Hypothalamus (tissue), 51 donors: ENCODE measurements at regions not wholly inside any gene's neighbourhood (a gene's known extent, or its start where the extent isn't known, plus 50 kb on each side); places are given as distances from the start of the nearest gene placed in this dataset.

Source experiments
- DNase-seq, 51 donors: peaks; one replicate each; lab custom pipeline; 2025; lab: John Stamatoyannopoulos, UW

GRCh38 chr11:27216270-27217149 is 146.5 kb downstream of the CCDC34 start:
- DNase-seq: peak in 2 of 51 donors; percentile 0 to 15

GRCh38 chr11:27215471-27216269 is 147.3 kb downstream of the CCDC34 start:
- no peak for DNase-seq

DNA sequence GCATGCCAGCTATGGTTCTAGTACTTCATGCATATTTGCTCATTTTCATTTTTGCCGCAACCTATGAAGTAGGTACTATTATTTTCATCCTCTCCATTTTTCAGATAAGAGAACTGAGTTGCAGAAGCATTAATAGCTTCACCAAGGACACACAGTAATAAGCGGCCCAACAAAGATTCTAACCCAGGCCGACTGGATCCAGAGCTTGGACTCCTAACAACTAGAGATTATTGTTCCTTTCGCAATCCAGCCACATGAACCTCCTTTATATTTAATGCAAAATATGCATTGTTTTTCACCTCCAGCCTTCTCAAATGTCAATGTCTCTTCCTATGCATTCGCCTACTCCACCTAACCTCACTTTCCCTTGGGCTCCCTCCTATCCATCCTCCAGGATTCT is 148.3 kb downstream of the CCDC34 start:
- DNase-seq: no peak

- DNase-seq: no peak
These were observed 149.8 kb downstream of the CCDC34 start for GRCh38 chr11:27213232-27213660.

- DNase-seq: no peak
These were observed 150.7 kb downstream of the CCDC34 start for GRCh38 chr11:27212248-27212780.

DNA sequence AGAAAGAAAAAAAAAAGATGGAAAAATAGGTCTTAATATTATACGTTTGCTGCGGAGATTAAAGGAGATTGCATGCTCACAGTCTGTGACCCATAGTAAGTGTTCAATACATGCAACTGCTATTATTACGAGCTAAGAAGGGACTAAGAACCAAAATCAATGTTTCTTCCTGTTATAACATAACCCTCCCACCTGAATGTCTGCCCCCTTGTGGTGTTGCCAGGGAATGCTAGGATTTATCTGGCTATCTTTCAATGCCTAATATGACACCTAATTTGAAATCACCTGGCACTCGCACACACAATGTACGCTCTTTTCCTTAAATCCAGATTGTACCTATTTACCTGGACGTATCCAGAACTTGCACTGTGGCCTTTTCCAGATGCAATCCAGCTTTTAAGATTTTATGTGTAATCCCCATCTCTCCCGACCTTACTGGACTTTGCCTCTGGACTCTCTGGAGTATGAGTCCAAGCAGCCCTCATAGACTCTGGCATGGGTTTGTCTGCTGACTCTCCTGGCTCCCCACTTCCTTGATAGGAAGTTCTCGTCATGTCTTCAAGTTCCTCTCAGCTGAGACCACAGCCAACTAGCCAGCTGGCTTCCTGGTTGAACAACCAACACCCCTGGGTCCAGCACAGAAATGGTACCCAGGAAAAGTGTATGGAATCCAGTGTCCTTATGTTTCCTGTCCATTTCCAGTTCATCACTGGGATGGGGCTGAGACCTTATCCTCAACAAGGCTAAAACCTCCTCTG is 151.5 kb downstream of the CCDC34 start:
- DNase-seq: no peak

GRCh38 chr11:27210531-27210930 is 152.5 kb downstream of the CCDC34 start:
- DNase-seq: no peak

DNA sequence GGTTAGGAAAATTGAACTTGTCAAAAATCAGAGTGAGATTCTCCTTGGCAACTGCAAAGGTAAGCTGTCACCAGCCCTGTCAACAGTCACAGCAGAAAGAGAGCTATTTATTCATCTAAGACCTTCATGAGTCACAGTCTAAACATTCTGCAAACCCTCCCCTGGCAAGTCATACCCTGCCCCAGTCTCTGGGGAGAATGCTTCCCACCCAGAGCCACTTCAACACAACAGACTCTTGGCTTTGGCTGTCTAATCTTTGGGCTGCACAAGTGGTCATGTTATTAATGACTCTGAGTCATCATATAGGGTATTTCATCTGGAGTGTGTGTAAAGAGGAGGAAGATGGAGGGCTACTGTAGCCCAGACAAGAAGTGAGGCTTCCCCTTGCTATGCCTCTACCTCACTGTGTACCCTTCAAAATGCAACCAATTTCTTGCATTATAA is 153.4 kb downstream of the CCDC34 start:
- no peak for DNase-seq

DNA sequence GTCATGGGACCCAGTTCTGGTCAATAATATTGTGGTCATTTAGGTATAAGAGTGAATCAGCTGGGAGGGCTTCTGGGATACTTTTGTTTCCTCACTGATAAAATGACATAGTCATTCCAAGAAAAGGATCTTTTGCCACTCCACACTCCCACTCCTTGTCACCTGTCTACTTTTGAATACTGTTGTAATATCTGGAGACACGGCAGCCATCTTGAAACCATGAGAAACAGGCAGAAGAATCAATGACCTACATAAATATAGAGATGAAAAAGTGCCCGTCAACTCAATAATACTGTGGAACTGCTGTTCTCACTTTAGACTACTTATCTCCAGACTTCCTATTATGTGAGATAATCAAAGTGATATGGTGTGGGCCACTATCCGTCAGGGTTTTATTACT is 154.2 kb downstream of the CCDC34 start:
- no peak for DNase-seq

- no peak for DNase-seq
These were observed 155.9 kb downstream of the CCDC34 start for GRCh38 chr11:27207025-27207650.

GRCh38 chr11:27205779-27206570 is 157.0 kb downstream of the CCDC34 start:
- DNase-seq: no peak

DNA sequence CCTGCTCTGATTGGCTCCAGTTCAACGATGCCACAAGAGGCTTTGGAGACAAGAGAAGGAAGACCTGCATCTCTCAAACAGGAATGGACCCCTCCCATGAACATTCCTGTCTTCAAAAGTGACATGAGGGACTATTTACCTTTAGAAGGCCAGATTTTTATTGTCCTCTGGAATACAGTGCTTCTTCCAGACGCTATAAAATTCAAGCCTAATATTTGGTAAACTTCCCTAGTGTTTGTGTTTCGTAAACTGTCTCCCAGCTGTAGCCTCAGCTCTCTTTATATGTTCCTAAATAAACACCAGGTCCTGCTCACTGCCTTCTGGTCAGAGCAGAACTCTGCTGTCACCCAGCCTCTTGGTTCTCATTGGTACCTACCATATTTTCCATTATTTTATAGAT is 157.8 kb downstream of the CCDC34 start:
- no peak for DNase-seq

- no peak for DNase-seq
These were observed 158.5 kb downstream of the CCDC34 start for GRCh38 chr11:27204529-27204928.

DNA sequence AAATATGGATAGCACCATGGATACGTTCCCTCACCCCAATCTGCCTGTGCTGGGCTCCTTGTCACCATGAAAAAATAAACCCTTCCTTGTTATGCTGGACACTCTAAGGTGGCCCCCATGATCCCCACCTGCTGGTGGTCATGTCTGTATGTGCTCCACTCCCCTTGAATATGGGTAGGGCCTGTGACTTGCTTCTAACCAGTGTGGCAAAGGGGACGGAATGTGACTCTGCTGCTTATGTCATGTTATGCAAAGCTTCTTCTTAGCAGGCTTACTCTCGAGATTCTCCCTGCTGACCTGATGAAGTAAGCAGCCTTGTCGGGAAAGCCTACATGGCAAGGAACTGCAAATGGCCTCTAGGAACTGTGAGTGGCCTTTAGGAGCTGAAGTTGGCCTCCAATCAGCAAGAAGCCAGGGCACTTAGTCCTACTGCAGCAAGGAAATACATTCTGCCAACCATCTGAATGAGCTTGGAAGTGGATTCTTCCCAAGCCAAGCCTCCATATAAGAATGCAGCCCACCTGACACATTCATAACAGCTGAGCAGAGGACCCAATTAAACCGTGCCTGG is 159.9 kb downstream of the CCDC34 start:
- no peak for DNase-seq

DNA sequence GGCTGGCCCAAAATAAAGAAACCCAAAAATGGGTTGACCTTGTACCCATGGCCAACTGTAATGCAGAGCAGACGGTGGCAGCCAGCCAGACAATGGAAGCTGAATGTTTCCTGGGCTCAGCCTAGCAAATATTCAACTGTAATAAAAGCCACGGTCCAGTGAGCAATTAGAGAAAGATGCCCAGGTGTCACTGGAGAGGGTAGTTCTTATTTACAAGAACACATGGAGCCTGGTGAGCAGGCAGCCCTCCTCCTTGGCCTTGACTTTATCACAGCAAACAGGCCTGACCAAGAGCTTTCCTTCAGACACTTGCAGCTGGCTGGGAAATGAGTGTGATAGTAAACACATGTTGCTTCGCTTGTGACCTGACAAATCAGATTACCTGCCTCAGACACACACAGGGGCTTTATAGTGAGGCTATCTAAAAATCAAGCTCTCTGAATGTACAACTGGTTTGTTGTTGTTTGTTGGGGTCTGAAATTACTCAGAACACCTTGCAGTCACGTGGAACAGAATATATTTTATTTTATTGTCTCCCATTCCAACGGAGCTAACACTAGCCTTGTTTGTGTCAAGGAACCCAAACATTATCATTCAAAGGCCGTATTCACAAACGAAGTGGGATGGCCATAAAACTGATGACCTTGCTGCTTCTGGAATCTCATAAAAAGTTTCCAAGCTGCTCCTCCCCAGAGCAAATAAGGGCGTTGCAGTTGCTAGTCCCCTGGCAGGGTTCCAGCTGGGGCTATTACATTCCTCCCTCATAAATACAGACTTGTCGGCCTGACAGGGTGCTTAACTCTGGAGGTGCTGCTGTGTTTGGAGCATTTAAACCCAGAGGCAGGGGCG is 161.1 kb downstream of the BBOX1 start:
- no peak for DNase-seq

DNA sequence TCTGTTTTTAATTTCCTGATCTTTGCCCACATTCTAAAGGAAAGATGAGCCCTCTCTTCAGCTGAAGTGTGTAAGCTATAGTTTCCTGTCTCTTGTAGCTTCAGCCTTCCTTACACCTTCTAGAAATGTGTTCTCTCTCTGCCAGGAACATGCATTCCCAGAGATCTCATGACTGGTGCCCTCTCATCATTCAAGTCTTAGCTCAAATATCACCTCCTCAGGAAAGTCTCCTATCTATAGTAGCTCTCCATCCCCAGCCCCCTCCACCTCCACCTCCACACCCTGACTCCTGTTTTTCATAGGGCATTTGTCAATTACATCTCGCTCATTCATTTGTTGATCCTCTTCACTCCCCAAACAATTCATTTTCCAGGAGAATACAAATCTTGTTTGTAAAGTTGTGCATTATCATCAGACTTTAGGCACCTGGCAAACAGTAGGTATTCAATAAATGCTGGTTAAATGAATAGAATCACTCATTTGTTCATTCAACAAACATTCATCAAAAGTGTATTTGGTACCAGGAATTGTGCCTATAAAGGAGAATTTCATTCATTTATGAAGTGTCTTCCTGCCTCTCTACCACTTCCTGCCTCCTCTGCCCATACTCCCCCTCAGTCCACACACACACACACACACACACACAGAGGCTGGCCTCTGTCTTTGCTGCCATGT is 160.3 kb downstream of the BBOX1 start:
- no peak for DNase-seq

DNA sequence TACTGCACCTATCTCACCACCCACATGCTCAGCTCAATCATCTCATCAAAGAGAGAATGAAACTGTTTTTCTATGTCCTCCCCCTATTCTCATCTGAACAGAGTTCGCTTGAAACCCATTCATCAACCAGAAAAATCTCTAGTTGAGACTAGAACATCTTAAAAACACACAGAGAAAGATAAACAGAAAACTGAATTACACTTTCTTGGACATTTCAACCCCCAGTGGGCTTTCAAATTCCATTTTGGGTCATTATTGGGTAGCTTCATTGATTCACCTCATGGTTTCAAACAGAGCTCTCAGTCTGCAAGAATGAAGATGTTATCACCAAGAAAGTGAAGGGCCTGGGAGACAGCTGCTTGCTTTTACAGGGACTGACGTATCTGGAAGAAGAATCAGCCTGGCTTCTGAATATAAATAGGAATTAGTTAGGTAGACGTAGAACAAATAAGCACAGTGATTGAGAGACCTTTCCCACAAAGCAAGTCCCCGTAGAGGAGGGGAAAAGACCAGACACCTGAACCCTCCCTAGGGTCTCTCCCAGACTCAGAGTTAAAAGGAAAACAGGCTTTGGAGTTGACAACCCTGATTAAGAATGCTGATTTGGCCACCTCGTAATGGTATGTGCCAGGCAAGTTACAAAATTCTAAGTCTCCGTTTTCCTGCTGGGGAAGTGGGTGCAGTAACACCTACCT is 155.7 kb downstream of the BBOX1 start:
- DNase-seq: no peak
